Neural cell (in vitro differentiated cells): ENCODE measurements at regions not wholly inside any gene's neighbourhood (a gene's known extent, or its start where the extent isn't known, plus 50 kb on each side); places are given as distances from the start of the nearest gene placed in this dataset.

Experiments used
- H2AFZ ChIP-seq: fragments of 200-600, 300-800 bp; sonication (generic), shearing (Covaris generic); 2 replicates; pipeline ENCODE4 v1.6.0; 2014; ENCODE audit warnings: low read depth, mild to moderate bottlenecking, antibody characterized with exemption, low read length, moderate library complexity
- H3F3A ChIP-seq: fragments of 200-600 bp; shearing (Covaris generic); 2 replicates; pipeline ENCODE4 v1.6.1; 2016; ENCODE audit warnings: mild to moderate bottlenecking, moderate library complexity, mixed read lengths, antibody characterized with exemption, low read length; ENCODE audit not compliant: insufficient read depth, poor library complexity, severe bottlenecking
- H3K27ac ChIP-seq: fragments of 200-600, 300-800 bp; sonication (generic), shearing (Covaris generic); 2 replicates; pipeline ENCODE4 v1.5.1; 2014; ENCODE audit warnings: mild to moderate bottlenecking, low read length, moderate library complexity
- H3K27me3 ChIP-seq: fragments of 300-800, 200-600 bp; sonication (generic), shearing (Covaris generic); 2 replicates; pipeline ENCODE4 v1.6.0; 2014; ENCODE audit warnings: mild to moderate bottlenecking, low read depth, low read length, moderate library complexity; ENCODE audit not compliant: insufficient read depth
- H3K36me3 ChIP-seq: fragments of 300-800, 200-600 bp; sonication (generic), shearing (Covaris generic); 2 replicates; pipeline ENCODE4 v1.5.1; 2014; ENCODE audit warnings: mild to moderate bottlenecking, antibody characterized with exemption, low read length, moderate library complexity; ENCODE audit not compliant: insufficient read depth
- H3K4me2 ChIP-seq: fragments of 300-800, 200-600 bp; sonication (generic), shearing (Covaris generic); 2 replicates; pipeline ENCODE4 v1.6.0; 2014; ENCODE audit warnings: mild to moderate bottlenecking, low read length
- H3K4me3 ChIP-seq: fragments of 300-800, 200-600 bp; sonication (generic), shearing (Covaris generic); 2 replicates; pipeline ENCODE4 v1.5.1; 2014; ENCODE audit warnings: mild to moderate bottlenecking, low read length, moderate library complexity
- H3K79me2 ChIP-seq: fragments of 200-600 bp; shearing (Covaris generic); replicated peaks from 2 replicates; pipeline ENCODE4 v1.6.0; 2014; ENCODE audit warnings: mild to moderate bottlenecking, low read length, moderate library complexity; ENCODE audit not compliant: insufficient read depth
- H3K9ac ChIP-seq: fragments of 300-800, 200-600 bp; sonication (generic), shearing (Covaris generic); 2 replicates; pipeline ENCODE4 v1.6.1; 2016; ENCODE audit warnings: mild to moderate bottlenecking, low read length, mixed read lengths
- H3K9me2 ChIP-seq: fragments of 200-600 bp; shearing (Covaris generic); 2 replicates; pipeline ENCODE4 v1.6.1; 2016; ENCODE audit warnings: mild to moderate bottlenecking, low read length, mixed read lengths; ENCODE audit not compliant: insufficient read depth
- H3K9me3 ChIP-seq: fragments of 200-600, 300-800 bp; sonication (generic), shearing (Covaris generic); 2 replicates; pipeline ENCODE4 v1.6.1; 2016; ENCODE audit warnings: mild to moderate bottlenecking, mixed run types, low read length, moderate library complexity, mixed read lengths
- H4K20me1 ChIP-seq: fragments of 200-600 bp; shearing (Covaris generic); 2 replicates; pipeline ENCODE4 v1.6.1; 2016; ENCODE audit warnings: mild to moderate bottlenecking, mixed run types; ENCODE audit not compliant: insufficient read depth
- CTCF ChIP-seq: fragments of 450-650 bp; IDR thresholded peaks from 2 replicates; pipeline ENCODE4 v1.5.1; 2014; ENCODE audit warnings: antibody characterized with exemption, mild to moderate bottlenecking, moderate library complexity; ENCODE audit not compliant: poor library complexity, severe bottlenecking
- EP300 ChIP-seq: fragments of 450-650 bp; conservative IDR thresholded peaks from 2 replicates; pipeline ENCODE4 v1.6.1; 2014; ENCODE audit warnings: antibody characterized with exemption, mild to moderate bottlenecking, moderate library complexity; ENCODE audit not compliant: poor library complexity, severe bottlenecking
- EZH2 ChIP-seq: fragments of 200-600, 300-800 bp; shearing (Covaris generic), sonication (generic); IDR thresholded peaks from 2 replicates; pipeline ENCODE4 v1.6.1; 2014; ENCODE audit warnings: antibody characterized with exemption, low read length, borderline replicate concordance, mild to moderate bottlenecking; ENCODE audit not compliant: insufficient read depth, poor library complexity, severe bottlenecking
- MXI1 ChIP-seq: fragments of 450-650 bp; conservative IDR thresholded peaks from 2 replicates; pipeline ENCODE4 v1.6.1; 2014; ENCODE audit warnings: antibody characterized with exemption, mild to moderate bottlenecking; ENCODE audit not compliant: poor library complexity, severe bottlenecking
- POLR2AphosphoS5 ChIP-seq: IDR thresholded peaks from 2 replicates; pipeline ENCODE4 v1.6.1; 2012
- RAD21 ChIP-seq: fragments of 450-650 bp; conservative IDR thresholded peaks from 2 replicates; pipeline ENCODE4 v1.6.1; 2014; ENCODE audit warnings: antibody characterized with exemption, mild to moderate bottlenecking, moderate library complexity
- REST ChIP-seq: IDR thresholded peaks from 2 replicates; pipeline ENCODE4 v1.6.1; 2012; ENCODE audit warnings: borderline replicate concordance
- SMC3 ChIP-seq: fragments of 450-650 bp; conservative IDR thresholded peaks from 2 replicates; pipeline ENCODE4 v1.6.1; 2014; ENCODE audit warnings: antibody characterized with exemption, mild to moderate bottlenecking, moderate library complexity; ENCODE audit not compliant: poor library complexity
- TAF1 ChIP-seq: IDR thresholded peaks from 2 replicates; pipeline ENCODE4 v1.6.1; 2012; ENCODE audit warnings: low read depth

GRCh38 chr13:111845621-111846351 is 221.2 kb upstream of the SOX1 start:
- TF ChIP-seq SMC3 (no peak), MXI1 (no peak), RAD21 (no peak), TAF1 (no peak), EP300 (no peak), EZH2 (no peak)
- no peak overlapping the region for H3K27ac ChIP-seq
- no peak overlapping the region for H2AFZ ChIP-seq

DNA sequence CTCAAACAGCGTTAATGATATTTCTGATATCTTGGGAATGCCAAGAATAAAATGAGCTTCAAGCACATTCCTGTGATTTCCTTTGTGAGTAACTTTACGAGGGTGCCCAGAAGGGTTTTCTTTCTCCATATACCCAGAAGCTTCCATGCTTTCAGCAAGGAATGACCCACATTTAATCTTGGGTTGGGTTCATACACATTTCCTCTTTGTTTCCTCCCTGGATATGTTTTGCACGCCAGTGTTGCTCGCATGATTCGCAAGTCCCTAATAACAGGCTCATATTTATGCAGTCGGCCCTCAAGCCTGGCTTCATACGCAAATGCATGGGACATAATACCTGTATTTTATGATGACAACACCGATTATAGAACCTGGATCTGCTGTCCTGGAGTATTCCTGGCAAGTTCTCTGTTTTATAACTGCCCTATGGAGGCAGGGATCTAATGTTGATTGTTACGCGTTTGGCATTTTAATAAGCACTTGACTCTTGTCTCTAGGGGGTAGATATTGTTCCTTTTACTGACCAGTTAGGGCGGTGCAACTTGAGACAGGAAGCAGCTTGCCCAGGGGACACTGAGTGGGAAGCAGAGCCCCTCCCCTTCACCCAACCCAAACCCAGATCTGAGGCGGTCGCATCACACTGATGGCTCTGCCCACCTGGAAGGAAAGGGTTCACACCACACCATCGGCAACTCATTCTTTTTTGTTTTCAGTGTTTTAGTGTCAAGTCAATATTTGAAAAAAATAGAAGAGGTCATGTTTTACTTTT is 220.4 kb upstream of the SOX1 start:
- no peaks in the 10 kb centered on the region for H3K36me3 ChIP-seq
- H3K4me2 ChIP-seq = no peak overlapping the region
- H4K20me1 ChIP-seq = no peaks in the 10 kb centered on the region
- no peaks in the 10 kb centered on the region for H3F3A ChIP-seq
- no peak overlapping the region for H2AFZ ChIP-seq
- no peaks in the 10 kb centered on the region for H3K9me2 ChIP-seq
- TF ChIP-seq EZH2 = no peak
- TF ChIP-seq CTCF = no peak
- no peak for TF ChIP-seq MXI1
- TF ChIP-seq REST = no peak
- TF ChIP-seq TAF1 = no peak
- TF ChIP-seq RAD21 = no peak
- TF ChIP-seq SMC3 = no peak
- no peak for TF ChIP-seq EP300
- TF ChIP-seq POLR2AphosphoS5 = no peak
- H3K27me3 ChIP-seq = no peaks in the 10 kb centered on the region
- no peaks in the 10 kb centered on the region for H3K79me2 ChIP-seq
- no peak overlapping the region for H3K9ac ChIP-seq
- peaks cover 3% of the 10 kb centered on the region for H3K9me3 ChIP-seq
- no peak overlapping the region for H3K27ac ChIP-seq
- no peak overlapping the region for H3K4me3 ChIP-seq

More at GRCh38 chr13:111845621-111846351, 221.2 kb upstream of the SOX1 start:
- Histone ChIP-seq H4K20me1 (no peaks in the 10 kb centered on the region), H3K9me2 (no peaks in the 10 kb centered on the region), H3K4me2 (no peak overlapping the region), H3K9me3 (peaks cover 3% of the 10 kb centered on the region), H3K36me3 (no peaks in the 10 kb centered on the region), H3K79me2 (no peaks in the 10 kb centered on the region), H3K9ac (no peak overlapping the region), H3K27me3 (no peaks in the 10 kb centered on the region), H3K4me3 (no peak overlapping the region), H3F3A (no peaks in the 10 kb centered on the region)
